GM12875 (cell line): ENCODE measurements at regions not wholly inside any gene's neighbourhood (a gene's known extent, or its start where the extent isn't known, plus 50 kb on each side); places are given as distances from the start of the nearest gene placed in this dataset.
"Not testable (repeated sequence)": the region's sequence is repeated elsewhere in the genome, so short reads cannot be mapped to it uniquely, and the experiment has no call there.

Source experiments
- H3K4me3 ChIP-seq: one replicate; pipeline ENCODE4 v1.5.1; 2011; ENCODE audit warnings: low read depth, low read length, control low read depth
- CTCF ChIP-seq: IDR thresholded peaks from 2 replicates; pipeline ENCODE4 v1.5.1; 2011; ENCODE audit warnings: low read depth, mild to moderate bottlenecking, control low read depth, inconsistent platforms, low read length, moderate library complexity, borderline replicate concordance; ENCODE audit not compliant: insufficient read depth

GRCh38 chr6:125380474-125380873, 78.7 kb upstream of the HDDC2 start:
- TF ChIP-seq CTCF, result no peak

GRCh38 chr6:125386337-125386736, 84.6 kb upstream of the HDDC2 start:
- not testable (repeated sequence) for H3K4me3 ChIP-seq

More at GRCh38 chr6:125380474-125380873, 78.7 kb upstream of the HDDC2 start:
- no peak overlapping the region for H3K4me3 ChIP-seq

- TF ChIP-seq CTCF, result no peak
- H3K4me3 ChIP-seq, result no peak overlapping the region
These were observed 90.9 kb upstream of the HDDC2 start for GRCh38 chr6:125392682-125393081.

- H3K4me3 ChIP-seq, result no peak overlapping the region
- no peak for TF ChIP-seq CTCF
These were observed 91.7 kb upstream of the HDDC2 start for GRCh38 chr6:125393449-125393858.

GRCh38 chr6:125406741-125407140, 105.0 kb upstream of the HDDC2 start:
- H3K4me3 ChIP-seq, result no peak overlapping the region
- no peak for TF ChIP-seq CTCF

- no peak overlapping the region for H3K4me3 ChIP-seq
- no peak for TF ChIP-seq CTCF
These were observed 112.7 kb upstream of the HDDC2 start for GRCh38 chr6:125414507-125414906.

GRCh38 chr6:125415913-125416312, 114.1 kb upstream of the HDDC2 start:
- no peak overlapping the region for H3K4me3 ChIP-seq
- TF ChIP-seq CTCF, result no peak

GRCh38 chr6:125421836-125422235, 120.1 kb upstream of the HDDC2 start:
- no peak for TF ChIP-seq CTCF
- no peak overlapping the region for H3K4me3 ChIP-seq
